ENCODE measurements at regions not wholly inside any gene's neighbourhood (a gene's known extent, or its start where the extent isn't known, plus 50 kb on each side); places are given as distances from the start of the nearest gene placed in this dataset.

GRCh38 chr3:103690536-103690935, 1255.7 kb downstream of the ZPLD1 start:
- no peak for DNase-seq

- DNase-seq = no peak
These were observed 1259.0 kb downstream of the ZPLD1 start for GRCh38 chr3:103693831-103694230.

- DNase-seq = no peak
These were observed 1263.8 kb downstream of the ZPLD1 start for GRCh38 chr3:103698646-103699045.

GRCh38 chr3:103699228-103699627, 1264.4 kb downstream of the ZPLD1 start:
- no peak for DNase-seq

- no peak for DNase-seq
These were observed 1270.8 kb downstream of the ZPLD1 start for GRCh38 chr3:103705641-103706040.

- DNase-seq = no peak
These were observed 1271.9 kb downstream of the ZPLD1 start for GRCh38 chr3:103706671-103707070.

- DNase-seq = no peak
These were observed 1276.9 kb downstream of the ZPLD1 start for GRCh38 chr3:103711670-103712069.

GRCh38 chr3:103712320-103713008, 1277.6 kb downstream of the ZPLD1 start:
- no peak for DNase-seq

- no peak for DNase-seq
These were observed 1294.7 kb downstream of the ZPLD1 start for GRCh38 chr3:103729547-103729946.

- DNase-seq = no peak
These were observed 1295.9 kb downstream of the ZPLD1 start for GRCh38 chr3:103730744-103731143.

GRCh38 chr3:103752986-103753385, 1318.2 kb downstream of the ZPLD1 start:
- no peak for DNase-seq

- no peak for DNase-seq
These were observed 1332.8 kb downstream of the ZPLD1 start for GRCh38 chr3:103767635-103768034.

GRCh38 chr3:103785017-103785416, 1350.2 kb downstream of the ZPLD1 start:
- DNase-seq = no peak

GRCh38 chr3:103785537-103785936, 1350.7 kb downstream of the ZPLD1 start:
- no peak for DNase-seq

GRCh38 chr3:103786296-103786695, 1351.5 kb downstream of the ZPLD1 start:
- no peak for DNase-seq

GRCh38 chr3:103787164-103787871, 1352.5 kb downstream of the ZPLD1 start:
- DNase-seq = no peak

GRCh38 chr3:103787879-103788278, 1353.1 kb downstream of the ZPLD1 start:
- no peak for DNase-seq

- no peak for DNase-seq
These were observed 1357.1 kb downstream of the ZPLD1 start for GRCh38 chr3:103791786-103792515.

- no peak for DNase-seq
These were observed 1359.8 kb downstream of the ZPLD1 start for GRCh38 chr3:103794656-103795055.

- no peak for DNase-seq
These were observed 1361.3 kb downstream of the ZPLD1 start for GRCh38 chr3:103796068-103796467.

- no peak for DNase-seq
These were observed 1369.0 kb downstream of the ZPLD1 start for GRCh38 chr3:103803787-103804186.

GRCh38 chr3:103810167-103810566, 1375.4 kb downstream of the ZPLD1 start:
- DNase-seq = no peak

- no peak for DNase-seq
These were observed 1379.1 kb downstream of the ZPLD1 start for GRCh38 chr3:103813955-103814354.

GRCh38 chr3:103818398-103818797, 1383.6 kb downstream of the ZPLD1 start:
- no peak for DNase-seq
